ENCODE measurements at regions not wholly inside any gene's neighbourhood (a gene's known extent, or its start where the extent isn't known, plus 50 kb on each side); places are given as distances from the start of the nearest gene placed in this dataset.

GRCh38 chr10:22766693-22767092 lies 52.3 kb upstream of the PIP4K2A start:
- Histone ChIP-seq H3K27ac (ENCODE audit: insufficient read length, low read depth, low read length) (no peak overlapping the region), H3K9ac (ENCODE audit: extremely low read depth, insufficient read length, low read length) (no peak overlapping the region), H4K20me1 (ENCODE audit: control insufficient read depth, insufficient read depth, insufficient read length) (no peaks in the 10 kb centered on the region), H3K4me2 (ENCODE audit: insufficient read depth, insufficient read length, low read length) (no peak overlapping the region), H2BK120ac (ENCODE audit: low read depth, low read length, poor library complexity, severe bottlenecking) (no peak overlapping the region), H3K56ac (ENCODE audit: insufficient read length, low read depth, low read length) (no peak overlapping the region), H4K8ac (replicated peaks; ENCODE audit: insufficient read length, low read depth, low read length) (no peak overlapping the region), H3K27me3 (ENCODE audit: insufficient read depth, low read length) (no peaks in the 10 kb centered on the region), H2AK5ac (ENCODE audit: insufficient read length, low read length) (no peak overlapping the region), H2AFZ (ENCODE audit: low read length) (no peak overlapping the region), H3K18ac (ENCODE audit: insufficient read length, low read depth, low read length) (no peak overlapping the region), H3T11ph (ENCODE audit: low read length) (no peak overlapping the region), H3K23ac (ENCODE audit: insufficient read length, low read depth, low read length) (no peak overlapping the region), H3K9me3 (ENCODE audit: control insufficient read depth, low read depth, low read length) (no peaks in the 10 kb centered on the region), H2BK5ac (ENCODE audit: insufficient read length, low read length) (no peak overlapping the region), H3K79me2 (ENCODE audit: insufficient read depth, low read length) (no peaks in the 10 kb centered on the region), H3K23me2 (ENCODE audit: insufficient read length, low read depth, low read length, poor library complexity, severe bottlenecking) (no peaks in the 10 kb centered on the region), H3K79me1 (ENCODE audit: insufficient read depth, low read depth, low read length, poor library complexity, severe bottlenecking) (no peaks in the 10 kb centered on the region), H2BK20ac (ENCODE audit: low read depth, low read length, poor library complexity, severe bottlenecking) (no peak overlapping the region), H4K5ac (ENCODE audit: insufficient read length, low read depth, low read length) (no peak overlapping the region), H3K4me1 (ENCODE audit: insufficient read depth, low read length) (no peaks in the 10 kb centered on the region), H3K14ac (ENCODE audit: insufficient read depth, low read length) (no peak overlapping the region), H2BK12ac (ENCODE audit: insufficient read length, low read depth, low read length) (no peak overlapping the region), H2BK15ac (ENCODE audit: low read depth, low read length) (no peak overlapping the region), H3K4ac (ENCODE audit: low read depth, low read length) (no peak overlapping the region), H4K91ac (ENCODE audit: insufficient read length, low read depth, low read length) (no peak overlapping the region)
- Mint-ChIP-seq H3K36me3 (ENCODE audit: insufficient read depth in 1 of 3, low read depth in 3 of 3) (peaks cover 0 to 6% (median 0%) of the 10 kb centered on the region in 3 experiments; a peak in 2 of 7 replicates), H3K27ac (no peak overlapping the region), H3K4me1 (peaks cover 5% of the 10 kb centered on the region in 2 experiments; a peak in 3 of 4 replicates), H3K27me3 (ENCODE audit: low read depth) (no peaks in the 10 kb centered on the region), H3K9me3 (peaks cover 0 to 4% of the 10 kb centered on the region in 2 experiments; a peak in 2 of 5 replicates), H3K4me3 (no peak overlapping the region)
- DNase-seq: no peak
- WGBS (ENCODE audit: extremely low coverage, insufficient read length, low lambda C conversion rate): no CpG with 5 or more reads among the region's 3 CpGs
- TF ChIP-seq, protein P1, sequence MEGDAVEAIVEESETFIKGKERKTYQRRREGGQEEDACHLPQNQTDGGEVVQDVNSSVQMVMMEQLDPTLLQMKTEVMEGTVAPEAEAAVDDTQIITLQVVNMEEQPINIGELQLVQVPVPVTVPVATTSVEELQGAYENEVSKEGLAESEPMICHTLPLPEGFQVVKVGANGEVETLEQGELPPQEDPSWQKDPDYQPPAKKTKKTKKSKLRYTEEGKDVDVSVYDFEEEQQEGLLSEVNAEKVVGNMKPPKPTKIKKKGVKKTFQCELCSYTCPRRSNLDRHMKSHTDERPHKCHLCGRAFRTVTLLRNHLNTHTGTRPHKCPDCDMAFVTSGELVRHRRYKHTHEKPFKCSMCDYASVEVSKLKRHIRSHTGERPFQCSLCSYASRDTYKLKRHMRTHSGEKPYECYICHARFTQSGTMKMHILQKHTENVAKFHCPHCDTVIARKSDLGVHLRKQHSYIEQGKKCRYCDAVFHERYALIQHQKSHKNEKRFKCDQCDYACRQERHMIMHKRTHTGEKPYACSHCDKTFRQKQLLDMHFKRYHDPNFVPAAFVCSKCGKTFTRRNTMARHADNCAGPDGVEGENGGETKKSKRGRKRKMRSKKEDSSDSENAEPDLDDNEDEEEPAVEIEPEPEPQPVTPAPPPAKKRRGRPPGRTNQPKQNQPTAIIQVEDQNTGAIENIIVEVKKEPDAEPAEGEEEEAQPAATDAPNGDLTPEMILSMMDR (conservative IDR thresholded peaks at IDR 0.05): no peak

Measured in H9 (cell line).